PC-3 (cell line): ENCODE measurements at regions not wholly inside any gene's neighbourhood (a gene's known extent, or its start where the extent isn't known, plus 50 kb on each side); places are given as distances from the start of the nearest gene placed in this dataset.

Experiments used
- ATAC-seq: fragments of 200-7000 bp; cut with Tn5 transposase; 2 replicates; pipeline ENCODE4 v1.9.1; 2020; ENCODE audit warnings: mild to moderate bottlenecking, moderate library complexity
- BruUV-seq: library from RNA; stranded (reverse); fragments of 400-500 nt; replicated peaks from 2 replicates; lab custom pipeline; 2021; lab: Mats Ljungman, UMichigan
- CTCF ChIA-PET: fragments of 300-600 bp; sonication (Branson Sonifier 250); formaldehyde crosslinking; loops from one replicate; lab custom pipeline; 2022; ENCODE audit warnings: antibody characterized with exemption; lab: Charles Lee
- POLR2A ChIA-PET: fragments of 300-600 bp; sonication (Branson Sonifier 250); formaldehyde crosslinking; loops from one replicate; lab custom pipeline; 2022; ENCODE audit warnings: antibody characterized with exemption; ENCODE audit not compliant: unreplicated experiment; lab: Charles Lee
- DNase-seq: peaks from one replicate; pipeline ENCODE4 v3.0.0-alpha.2; 2015
- H2AFZ ChIP-seq: fragments of 300-600 bp; sonication (generic); 2 replicates; pipeline ENCODE4 v1.6.0; 2016; ENCODE audit warnings: antibody characterized with exemption, low read length
- H3F3A ChIP-seq: fragments of 300-600 bp; sonication (generic); one replicate; pipeline ENCODE4 v1.6.0; 2017; ENCODE audit warnings: antibody characterized with exemption, low read length, control low read depth, mild to moderate bottlenecking; ENCODE audit not compliant: unreplicated experiment
- H3K27ac ChIP-seq: fragments of 300-600 bp; sonication (generic); 2 replicates; pipeline ENCODE4 v1.5.1; 2016; ENCODE audit warnings: mild to moderate bottlenecking, low read length
- H3K27me3 ChIP-seq: fragments of 300-600 bp; sonication (generic); 2 replicates; pipeline ENCODE4 v1.6.1; 2016; ENCODE audit warnings: low read length, mixed read lengths
- H3K36me3 ChIP-seq: fragments of 300-600 bp; sonication (generic); 2 replicates; pipeline ENCODE4 v1.6.1; 2016; ENCODE audit warnings: low read depth, mixed run types, low read length, mixed read lengths
- H3K4me1 ChIP-seq: fragments of 300-600 bp; sonication (generic); 2 replicates; pipeline ENCODE4 v1.5.1; 2016; ENCODE audit warnings: low read length; ENCODE audit not compliant: insufficient read depth
- H3K4me2 ChIP-seq: fragments of 300-600 bp; sonication (generic); 2 replicates; pipeline ENCODE4 v1.6.0; 2016; ENCODE audit warnings: low read length
- H3K4me3 ChIP-seq: fragments of 300-600 bp; sonication (generic); 2 replicates; pipeline ENCODE4 v1.5.1; 2016; ENCODE audit warnings: mild to moderate bottlenecking, low read length, mixed read lengths
- H3K79me2 ChIP-seq: fragments of 300-600 bp; sonication (generic); 2 replicates; pipeline ENCODE4 v1.6.1; 2017; ENCODE audit warnings: low read length, mixed read lengths
- H3K9ac ChIP-seq: fragments of 300-600 bp; sonication (generic); 2 replicates; pipeline ENCODE4 v1.6.0; 2016; ENCODE audit warnings: mild to moderate bottlenecking, low read length
- H3K9me2 ChIP-seq: fragments of 300-600 bp; sonication (generic); replicated peaks from 2 replicates; pipeline ENCODE4 v1.6.1; 2016; ENCODE audit warnings: mixed run types, low read length, mixed read lengths
- H3K9me3 ChIP-seq: fragments of 300-600 bp; sonication (generic); 2 replicates; pipeline ENCODE4 v1.6.1; 2016; ENCODE audit warnings: low read length, mixed read lengths
- H4K20me1 ChIP-seq: fragments of 300-600 bp; sonication (generic); 2 replicates; pipeline ENCODE4 v1.6.1; 2016; ENCODE audit warnings: low read length, mixed read lengths
- CTCF ChIP-seq: fragments of 300-600 bp; sonication (generic); conservative IDR thresholded peaks from 2 replicates; pipeline ENCODE4 v1.5.1; 2017; ENCODE audit warnings: antibody characterized with exemption, low read depth, mild to moderate bottlenecking, low read length
- EZH2 ChIP-seq: fragments of 300-600 bp; sonication (generic); IDR thresholded peaks from one replicate; pipeline ENCODE4 v1.6.1; 2017; ENCODE audit warnings: antibody characterized with exemption, mild to moderate bottlenecking, low read length; ENCODE audit not compliant: unreplicated experiment
- EZH2phosphoT487 ChIP-seq: fragments of 300-600 bp; sonication (generic); IDR thresholded peaks from 2 replicates; pipeline ENCODE4 v1.6.1; 2018; ENCODE audit warnings: mild to moderate bottlenecking, antibody characterized with exemption, low read length, borderline replicate concordance
- intact Hi-C: fragments of 100-400 bp; cut with micrococcal nuclease; formaldehyde crosslinking; loops from 2 replicates; pipeline ENCODE4 v1.9.0; 2023

DNA sequence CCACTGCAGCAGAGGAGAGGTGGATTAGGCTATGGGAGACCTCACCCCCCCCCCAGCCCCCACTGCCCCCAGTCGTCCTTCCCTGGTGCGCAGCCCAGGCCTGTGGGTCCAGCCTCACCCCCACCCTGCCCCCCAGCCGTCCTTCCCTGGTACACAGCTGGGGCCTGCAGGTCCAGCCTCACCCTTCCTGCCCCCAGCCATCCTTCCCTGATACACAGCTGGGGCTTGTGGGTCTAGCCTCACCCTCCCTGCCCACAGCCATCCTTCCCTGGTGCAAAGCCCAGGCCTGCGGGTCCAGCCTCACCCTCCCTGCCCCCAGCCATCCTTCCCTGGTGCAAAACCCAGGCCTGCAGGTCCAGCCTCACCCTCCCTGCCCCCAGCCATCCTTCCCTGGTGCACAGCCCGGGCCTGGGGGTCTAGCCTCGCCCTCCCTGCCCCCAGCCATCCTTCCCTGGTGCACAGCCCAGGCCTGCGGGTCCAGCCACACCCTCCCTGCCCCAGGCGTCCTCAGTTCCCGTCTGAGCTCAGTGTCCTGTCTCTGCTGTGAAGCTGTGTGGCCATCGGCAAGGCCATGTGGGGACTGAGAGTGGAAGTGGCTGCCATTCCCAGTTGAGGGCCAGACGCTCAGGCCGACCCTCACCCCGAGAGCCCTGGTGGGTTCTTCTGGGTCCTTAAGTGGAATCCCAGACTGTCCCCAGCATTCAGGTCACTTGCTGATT lies 86.8 kb upstream of the SNTG2 start:
- Histone ChIP-seq H3K4me3 (no peak overlapping the region), H4K20me1 (no peaks in the 10 kb centered on the region), H3K27me3 (peaks cover 22% of the 10 kb centered on the region), H3K79me2 (no peaks in the 10 kb centered on the region), H2AFZ (no peak overlapping the region), H3F3A (no peaks in the 10 kb centered on the region), H3K9ac (no peak overlapping the region), H3K4me1 (no peaks in the 10 kb centered on the region), H3K36me3 (no peaks in the 10 kb centered on the region), H3K9me3 (no peaks in the 10 kb centered on the region), H3K4me2 (no peak overlapping the region), H3K9me2 (no peaks in the 10 kb centered on the region), H3K27ac (no peak overlapping the region)
- no TSS peak for BruUV-seq
- no peak for DNase-seq
- no peak for TF ChIP-seq EZH2
- no peak for TF ChIP-seq CTCF
- TF ChIP-seq EZH2phosphoT487, result no peak
- intact Hi-C loops, result no loop called here
- no peak for ATAC-seq
- POLR2A ChIA-PET, result no interaction called here
- CTCF ChIA-PET, result no interaction called here

DNA sequence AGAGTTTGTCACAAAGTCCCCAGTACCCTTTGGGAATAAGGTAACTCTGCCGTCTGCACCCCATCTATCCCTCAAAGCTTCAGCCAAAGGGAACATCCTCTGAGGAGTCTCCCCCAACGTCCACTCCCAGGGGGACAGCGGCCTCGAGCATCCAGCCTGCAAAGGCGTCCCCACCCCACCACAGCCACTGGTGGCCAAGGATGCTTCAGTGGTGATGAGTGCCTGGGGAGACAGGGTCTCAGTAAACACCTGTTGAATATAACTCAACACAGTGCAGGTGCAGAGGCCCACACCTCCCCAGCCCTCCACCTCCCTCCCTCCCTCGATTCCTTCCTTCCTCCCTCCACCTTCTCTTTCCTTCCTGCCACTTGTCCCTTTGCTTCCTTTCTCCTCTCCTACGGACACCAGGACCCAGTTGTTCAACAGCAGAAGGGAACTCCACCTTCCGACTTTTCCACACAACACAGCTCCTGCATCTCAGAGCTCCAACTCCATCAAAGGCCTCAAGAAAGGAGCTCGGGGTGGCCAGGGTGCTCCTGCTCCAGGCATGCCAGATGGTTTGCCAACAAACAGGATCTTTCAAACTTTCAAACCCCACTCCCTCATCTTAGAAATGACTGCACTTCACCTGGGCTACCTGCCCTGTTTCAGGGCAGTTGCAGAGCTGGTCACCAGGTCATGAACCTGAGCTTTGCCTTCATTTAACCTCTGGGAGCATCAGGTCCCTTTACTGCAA lies 87.8 kb upstream of the SNTG2 start:
- no peak for ATAC-seq
- H3K27me3 ChIP-seq, result peaks cover 21% of the 10 kb centered on the region
- no peak overlapping the region for H3K9ac ChIP-seq
- POLR2A ChIA-PET, result no interaction called here
- no peak overlapping the region for H2AFZ ChIP-seq
- no peaks in the 10 kb centered on the region for H3F3A ChIP-seq
- H3K4me3 ChIP-seq, result no peak overlapping the region
- H3K9me2 ChIP-seq, result no peaks in the 10 kb centered on the region
- H3K4me1 ChIP-seq, result no peaks in the 10 kb centered on the region
- H3K4me2 ChIP-seq, result no peak overlapping the region
- DNase-seq, result no peak
- no peaks in the 10 kb centered on the region for H3K36me3 ChIP-seq
- CTCF ChIA-PET, result no interaction called here
- TF ChIP-seq CTCF (no peak), EZH2phosphoT487 (no peak), EZH2 (no peak)
- BruUV-seq, result no TSS peak
- no peaks in the 10 kb centered on the region for H4K20me1 ChIP-seq
- no peak overlapping the region for H3K27ac ChIP-seq
- H3K79me2 ChIP-seq, result no peaks in the 10 kb centered on the region
- no peaks in the 10 kb centered on the region for H3K9me3 ChIP-seq
- intact Hi-C loops, result no loop called here

DNA sequence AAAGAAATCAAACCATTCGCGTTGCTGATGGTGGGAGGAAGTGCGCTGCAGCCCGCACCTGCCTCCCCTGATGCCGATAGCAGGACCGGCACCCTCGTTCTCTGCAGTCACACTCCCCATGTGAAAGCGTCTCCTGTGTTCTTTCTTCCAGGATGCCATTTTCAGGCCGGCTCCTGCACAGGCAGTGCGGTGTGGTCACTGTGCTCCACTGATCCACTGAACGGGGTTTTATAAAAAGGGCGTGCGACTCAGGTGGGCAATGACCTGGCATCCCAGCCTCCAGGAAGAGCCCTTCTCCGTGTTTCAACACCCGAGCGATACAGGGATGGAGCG lies 88.3 kb upstream of the SNTG2 start:
- no peaks in the 10 kb centered on the region for H3K36me3 ChIP-seq

More for the DNA sequence above, 88.3 kb upstream of the SNTG2 start:
- Histone ChIP-seq H3K4me1 (no peaks in the 10 kb centered on the region), H3K27ac (no peak overlapping the region), H3K4me2 (no peak overlapping the region), H3K4me3 (no peak overlapping the region), H4K20me1 (no peaks in the 10 kb centered on the region), H3F3A (no peaks in the 10 kb centered on the region), H3K9me2 (no peaks in the 10 kb centered on the region), H3K9me3 (no peaks in the 10 kb centered on the region), H3K9ac (no peak overlapping the region), H2AFZ (no peak overlapping the region), H3K79me2 (no peaks in the 10 kb centered on the region), H3K27me3 (peaks cover 16% of the 10 kb centered on the region)
- ChIA-PET CTCF (no interaction called here), POLR2A (no interaction called here)
- ATAC-seq (no peak), DNase-seq (no peak)
- no peak for TF ChIP-seq EZH2phosphoT487
- TF ChIP-seq CTCF, result no peak
- TF ChIP-seq EZH2, result no peak
- intact Hi-C loops, result no loop called here
- BruUV-seq, result no TSS peak
